ENCODE measurements at regions not wholly inside any gene's neighbourhood (a gene's known extent, or its start where the extent isn't known, plus 50 kb on each side); places are given as distances from the start of the nearest gene placed in this dataset.

DNA sequence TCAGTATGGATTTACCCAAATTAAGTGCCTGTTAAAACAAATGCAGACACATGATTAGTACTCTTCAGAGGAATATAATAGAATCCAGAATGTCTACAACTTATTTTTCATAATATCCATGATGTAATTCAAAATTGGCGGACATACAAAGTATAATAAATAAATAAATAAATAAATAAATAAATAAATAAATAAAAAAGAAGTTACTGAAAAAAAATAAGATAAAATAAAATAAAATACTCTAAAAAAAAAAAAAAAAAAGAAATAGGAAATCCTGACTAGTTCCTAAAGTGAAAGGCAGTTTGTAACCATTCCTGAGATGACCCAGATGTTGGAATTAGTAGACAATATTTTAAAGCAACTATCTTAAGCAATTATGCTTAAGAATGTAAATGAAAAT, 219.0 kb upstream of the SPAG17 start:
- TF ChIP-seq CTCF (IDR thresholded peaks at IDR 0.05) (no peak), POLR2A (IDR thresholded peaks at IDR 0.05) (no peak)
